Astrocyte (in vitro differentiated cells and primary cell): ENCODE measurements at regions not wholly inside any gene's neighbourhood (a gene's known extent, or its start where the extent isn't known, plus 50 kb on each side); places are given as distances from the start of the nearest gene placed in this dataset.

Source experiments
- DNase-seq: peaks from one replicate; pipeline ENCODE4 v3.0.0-alpha.2; 2010; ENCODE audit warnings: low read depth
- FAIRE-seq: peaks from 2 replicates; lab custom pipeline; 2011; peaks lifted over from hg19 to GRCh38; lab: Jason Lieb, UNC
- H2AFZ ChIP-seq: 2 replicates; pipeline ENCODE4 v1.6.0; 2012; ENCODE audit warnings: low read depth, low read length, inconsistent platforms
- H3K27ac ChIP-seq: 2 replicates; pipeline ENCODE4 v1.5.1; 2011; ENCODE audit warnings: low read depth, low read length, inconsistent platforms
- H3K27me3 ChIP-seq: 2 replicates; pipeline ENCODE4 v1.6.0; 2011; ENCODE audit warnings: low read length, inconsistent platforms; ENCODE audit not compliant: insufficient read depth
- H3K36me3 ChIP-seq: 2 replicates; pipeline ENCODE4 v1.5.1; 2011; ENCODE audit warnings: low read length, inconsistent platforms; ENCODE audit not compliant: insufficient read depth
- H3K4me1 ChIP-seq: 2 replicates; pipeline ENCODE4 v1.5.1; 2011; ENCODE audit warnings: low read length, inconsistent platforms; ENCODE audit not compliant: insufficient read depth
- H3K4me2 ChIP-seq: 2 replicates; pipeline ENCODE4 v1.6.0; 2012; ENCODE audit warnings: low read length, inconsistent platforms
- H3K4me3 ChIP-seq: 2 replicates; pipeline ENCODE4 v1.5.1; 2011; ENCODE audit warnings: low read depth, mild to moderate bottlenecking, low read length, inconsistent platforms; ENCODE audit not compliant: insufficient read depth
- H3K79me2 ChIP-seq: 2 replicates; pipeline ENCODE4 v1.6.0; 2012; ENCODE audit warnings: mild to moderate bottlenecking, low read length, inconsistent platforms; ENCODE audit not compliant: insufficient read depth
- H3K9ac ChIP-seq: 2 replicates; pipeline ENCODE4 v1.6.0; 2012; ENCODE audit warnings: mild to moderate bottlenecking, low read length, inconsistent platforms
- H3K9me3 ChIP-seq: 2 replicates; pipeline ENCODE4 v1.5.1; 2012; ENCODE audit warnings: low read depth, mild to moderate bottlenecking, low read length, inconsistent platforms; ENCODE audit not compliant: insufficient read depth
- H4K20me1 ChIP-seq: 2 replicates; pipeline ENCODE4 v1.6.0; 2012; ENCODE audit warnings: low read length, inconsistent platforms; ENCODE audit not compliant: insufficient read depth
- H3K27ac Mint-ChIP-seq: one replicate; pipeline ENCODE4 v1.8.0; 2021; ENCODE audit warnings: mild to moderate bottlenecking, mixed read lengths; ENCODE audit not compliant: unreplicated experiment
- H3K27me3 Mint-ChIP-seq: one replicate; pipeline ENCODE4 v1.8.0; 2021; ENCODE audit warnings: low read depth, mixed read lengths; ENCODE audit not compliant: unreplicated experiment
- H3K36me3 Mint-ChIP-seq: one replicate; pipeline ENCODE4 v1.8.0; 2021; ENCODE audit warnings: low read depth, mixed read lengths; ENCODE audit not compliant: unreplicated experiment
- H3K4me1 Mint-ChIP-seq: one replicate; pipeline ENCODE4 v1.8.0; 2021; ENCODE audit warnings: low read depth, mixed read lengths; ENCODE audit not compliant: unreplicated experiment
- H3K4me3 Mint-ChIP-seq: one replicate; pipeline ENCODE4 v1.8.0; 2021; ENCODE audit warnings: mild to moderate bottlenecking, moderate library complexity, mixed read lengths; ENCODE audit not compliant: unreplicated experiment
- H3K9me3 Mint-ChIP-seq: one replicate; pipeline ENCODE4 v1.8.0; 2021; ENCODE audit warnings: mild to moderate bottlenecking, mixed read lengths; ENCODE audit not compliant: unreplicated experiment
- EZH2 ChIP-seq: IDR thresholded peaks from 2 replicates; pipeline ENCODE4 v1.6.1; 2012; ENCODE audit warnings: mild to moderate bottlenecking, low read length, inconsistent platforms; ENCODE audit not compliant: insufficient read depth
- TF ChIP-seq, protein P1 (sequence below): IDR thresholded peaks from 2 replicates; pipeline ENCODE4 v1.5.1; 2011; ENCODE audit warnings: low read depth, mild to moderate bottlenecking, inconsistent platforms, low read length, moderate library complexity; ENCODE audit not compliant: insufficient read depth

DNA sequence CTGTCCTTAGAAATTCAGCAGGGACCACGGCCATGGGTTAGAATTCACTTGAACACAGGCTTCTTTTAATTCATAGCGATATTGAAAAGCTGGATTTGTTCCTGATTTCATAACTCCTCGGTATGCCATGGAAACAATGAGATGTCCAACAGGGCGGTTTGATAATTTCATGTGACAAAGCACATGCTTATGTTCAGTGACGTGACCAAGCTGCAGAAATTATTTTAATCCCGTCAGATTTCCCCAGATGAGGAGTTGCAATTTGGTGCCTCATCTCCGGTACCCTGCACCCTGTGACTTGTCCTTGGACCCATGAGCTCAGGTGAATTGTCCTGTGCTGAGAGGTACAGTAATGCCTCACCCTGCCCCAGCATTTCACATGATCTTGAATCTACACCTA is 81.7 kb downstream of the C11orf91 start:
- peaks cover 27% of the 10 kb centered on the region for H3K4me1 Mint-ChIP-seq
- H3K27ac Mint-ChIP-seq = no peak overlapping the region
- FAIRE-seq (no peak), DNase-seq (no peak)
- H3K27me3 Mint-ChIP-seq = no peaks in the 10 kb centered on the region
- H3K27ac ChIP-seq = no peak overlapping the region
- TF ChIP-seq, protein P1, sequence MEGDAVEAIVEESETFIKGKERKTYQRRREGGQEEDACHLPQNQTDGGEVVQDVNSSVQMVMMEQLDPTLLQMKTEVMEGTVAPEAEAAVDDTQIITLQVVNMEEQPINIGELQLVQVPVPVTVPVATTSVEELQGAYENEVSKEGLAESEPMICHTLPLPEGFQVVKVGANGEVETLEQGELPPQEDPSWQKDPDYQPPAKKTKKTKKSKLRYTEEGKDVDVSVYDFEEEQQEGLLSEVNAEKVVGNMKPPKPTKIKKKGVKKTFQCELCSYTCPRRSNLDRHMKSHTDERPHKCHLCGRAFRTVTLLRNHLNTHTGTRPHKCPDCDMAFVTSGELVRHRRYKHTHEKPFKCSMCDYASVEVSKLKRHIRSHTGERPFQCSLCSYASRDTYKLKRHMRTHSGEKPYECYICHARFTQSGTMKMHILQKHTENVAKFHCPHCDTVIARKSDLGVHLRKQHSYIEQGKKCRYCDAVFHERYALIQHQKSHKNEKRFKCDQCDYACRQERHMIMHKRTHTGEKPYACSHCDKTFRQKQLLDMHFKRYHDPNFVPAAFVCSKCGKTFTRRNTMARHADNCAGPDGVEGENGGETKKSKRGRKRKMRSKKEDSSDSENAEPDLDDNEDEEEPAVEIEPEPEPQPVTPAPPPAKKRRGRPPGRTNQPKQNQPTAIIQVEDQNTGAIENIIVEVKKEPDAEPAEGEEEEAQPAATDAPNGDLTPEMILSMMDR = no peak
- TF ChIP-seq EZH2 = no peak
- no peaks in the 10 kb centered on the region for H4K20me1 ChIP-seq
- H3K9me3 ChIP-seq = no peaks in the 10 kb centered on the region
- no peak overlapping the region for H3K4me3 Mint-ChIP-seq
- peaks cover 36% of the 10 kb centered on the region for H3K4me1 ChIP-seq
- no peak overlapping the region for H3K9ac ChIP-seq
- H3K4me2 ChIP-seq = no peak overlapping the region
- no peak overlapping the region for H3K4me3 ChIP-seq
- H3K36me3 Mint-ChIP-seq = no peaks in the 10 kb centered on the region
- no peak overlapping the region for H2AFZ ChIP-seq
- H3K36me3 ChIP-seq = no peaks in the 10 kb centered on the region
- no peaks in the 10 kb centered on the region for H3K9me3 Mint-ChIP-seq
- H3K79me2 ChIP-seq = no peaks in the 10 kb centered on the region
- H3K27me3 ChIP-seq = no peaks in the 10 kb centered on the region

GRCh38 chr11:33618351-33618710 is 82.3 kb downstream of the C11orf91 start:
- H4K20me1 ChIP-seq = no peaks in the 10 kb centered on the region
- no peak overlapping the region for H3K27ac ChIP-seq
- no peaks in the 10 kb centered on the region for H3K9me3 Mint-ChIP-seq
- H3K9ac ChIP-seq = no peak overlapping the region
- TF ChIP-seq, protein P1 = no peak
- TF ChIP-seq EZH2 = no peak
- DNase-seq = no peak
- H3K4me2 ChIP-seq = no peak overlapping the region
- H3K36me3 Mint-ChIP-seq = no peaks in the 10 kb centered on the region
- H3K27me3 Mint-ChIP-seq = no peaks in the 10 kb centered on the region
- no peaks in the 10 kb centered on the region for H3K27me3 ChIP-seq
- H3K27ac Mint-ChIP-seq = no peak overlapping the region
- no peaks in the 10 kb centered on the region for H3K79me2 ChIP-seq
- peaks cover 36% of the 10 kb centered on the region for H3K4me1 ChIP-seq
- H3K4me1 Mint-ChIP-seq = peaks cover 30% of the 10 kb centered on the region
- no peak overlapping the region for H3K4me3 Mint-ChIP-seq
- no peaks in the 10 kb centered on the region for H3K36me3 ChIP-seq
- H3K4me3 ChIP-seq = no peak overlapping the region
- H3K9me3 ChIP-seq = no peaks in the 10 kb centered on the region
- no peak overlapping the region for H2AFZ ChIP-seq
- no peak for FAIRE-seq

GRCh38 chr11:33617672-33618350 is 82.8 kb downstream of the C11orf91 start:
- Mint-ChIP-seq H3K4me3 (no peak overlapping the region), H3K27ac (no peak overlapping the region), H3K9me3 (no peaks in the 10 kb centered on the region), H3K36me3 (no peaks in the 10 kb centered on the region), H3K27me3 (no peaks in the 10 kb centered on the region), H3K4me1 (peaks cover 30% of the 10 kb centered on the region)
- no peak overlapping the region for H3K27ac ChIP-seq
- H3K36me3 ChIP-seq = no peaks in the 10 kb centered on the region
- no peak overlapping the region for H2AFZ ChIP-seq
- peaks cover 36% of the 10 kb centered on the region for H3K4me1 ChIP-seq
- H4K20me1 ChIP-seq = no peaks in the 10 kb centered on the region
- H3K27me3 ChIP-seq = no peaks in the 10 kb centered on the region
- TF ChIP-seq EZH2 = no peak
- TF ChIP-seq, protein P1 = no peak
- DNase-seq (no peak), FAIRE-seq (no peak)
- H3K79me2 ChIP-seq = no peaks in the 10 kb centered on the region
- no peak overlapping the region for H3K4me3 ChIP-seq
- no peaks in the 10 kb centered on the region for H3K9me3 ChIP-seq
- H3K9ac ChIP-seq = peak overlapping the region; percentile 12
- no peak overlapping the region for H3K4me2 ChIP-seq
